OCI-LY1 (cell line): ENCODE measurements at regions not wholly inside any gene's neighbourhood (a gene's known extent, or its start where the extent isn't known, plus 50 kb on each side); places are given as distances from the start of the nearest gene placed in this dataset.
"Not testable (repeated sequence)": the region's sequence is repeated elsewhere in the genome, so short reads cannot be mapped to it uniquely, and the experiment has no call there.

Source experiments
- EZH2 ChIP-seq: fragments of 200-600 bp; sonication (generic), shearing (Covaris generic); IDR thresholded peaks from 2 replicates; pipeline ENCODE4 v1.8.0; 2017; ENCODE audit warnings: borderline replicate concordance, mixed run types, mild to moderate bottlenecking, antibody characterized with exemption, low read length, moderate library complexity, mixed read lengths
- TF ChIP-seq, protein P1 (sequence below): fragments of 200-600 bp; sonication (generic), shearing (Covaris generic); IDR thresholded peaks from 2 replicates; pipeline ENCODE4 v1.5.1; 2017; ENCODE audit warnings: mild to moderate bottlenecking, antibody characterized with exemption, low read length, moderate library complexity, mixed read lengths

DNA sequence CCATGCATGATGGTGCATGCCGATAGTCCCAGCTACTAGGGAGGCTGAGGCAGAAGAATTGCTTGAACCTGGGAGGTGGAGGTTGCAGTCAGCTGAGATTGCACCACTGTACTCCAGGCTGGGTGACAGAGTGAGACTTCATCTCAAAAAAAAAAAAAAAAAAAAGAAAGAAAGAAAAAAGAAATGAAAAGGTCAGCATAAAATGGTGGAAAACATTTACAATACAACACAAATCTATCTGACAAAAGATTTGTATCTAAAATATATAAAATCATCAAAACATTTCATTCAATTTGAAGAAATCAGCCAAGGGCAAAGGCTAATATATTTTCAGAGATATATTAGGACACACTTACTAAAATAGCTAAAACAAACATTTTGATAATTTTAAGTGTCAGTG is 683.7 kb downstream of the DACH1 start:
- not testable (repeated sequence) for TF ChIP-seq EZH2
- TF ChIP-seq, protein P1, sequence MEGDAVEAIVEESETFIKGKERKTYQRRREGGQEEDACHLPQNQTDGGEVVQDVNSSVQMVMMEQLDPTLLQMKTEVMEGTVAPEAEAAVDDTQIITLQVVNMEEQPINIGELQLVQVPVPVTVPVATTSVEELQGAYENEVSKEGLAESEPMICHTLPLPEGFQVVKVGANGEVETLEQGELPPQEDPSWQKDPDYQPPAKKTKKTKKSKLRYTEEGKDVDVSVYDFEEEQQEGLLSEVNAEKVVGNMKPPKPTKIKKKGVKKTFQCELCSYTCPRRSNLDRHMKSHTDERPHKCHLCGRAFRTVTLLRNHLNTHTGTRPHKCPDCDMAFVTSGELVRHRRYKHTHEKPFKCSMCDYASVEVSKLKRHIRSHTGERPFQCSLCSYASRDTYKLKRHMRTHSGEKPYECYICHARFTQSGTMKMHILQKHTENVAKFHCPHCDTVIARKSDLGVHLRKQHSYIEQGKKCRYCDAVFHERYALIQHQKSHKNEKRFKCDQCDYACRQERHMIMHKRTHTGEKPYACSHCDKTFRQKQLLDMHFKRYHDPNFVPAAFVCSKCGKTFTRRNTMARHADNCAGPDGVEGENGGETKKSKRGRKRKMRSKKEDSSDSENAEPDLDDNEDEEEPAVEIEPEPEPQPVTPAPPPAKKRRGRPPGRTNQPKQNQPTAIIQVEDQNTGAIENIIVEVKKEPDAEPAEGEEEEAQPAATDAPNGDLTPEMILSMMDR, result not testable (repeated sequence)
